HepG2 (cell line): ENCODE measurements at regions not wholly inside any gene's neighbourhood (a gene's known extent, or its start where the extent isn't known, plus 50 kb on each side); places are given as distances from the start of the nearest gene placed in this dataset.

Experiments used
- GATA4 ChIP-seq: sonication (generic); IDR thresholded peaks from 2 replicates; pipeline ENCODE4 v1.6.1; 2016; ENCODE audit warnings: antibody characterized with exemption, low read depth, borderline replicate concordance
- KLF12 ChIP-seq: sonication (generic); formaldehyde crosslinking; IDR thresholded peaks from 2 replicates; pipeline ENCODE4 v1.4.0; 2020; ENCODE audit warnings: missing genetic modification reagents, borderline replicate concordance
- POLR2A ChIP-seq, 2 experiments: IDR thresholded peaks; 2 replicates each; pipeline ENCODE4 v1.6.1; 2011; ENCODE audit warnings: low read depth in 2 of 2, low read length in 2 of 2, mild to moderate bottlenecking in 1 of 2, moderate library complexity in 1 of 2; ENCODE audit not compliant: insufficient read depth in 1 of 2
- TGIF2 ChIP-seq: IDR thresholded peaks from 2 replicates; pipeline ENCODE4 v1.6.1; 2016; ENCODE audit warnings: control low read depth, missing compliant biosample characterization
- ZIK1 ChIP-seq: sonication (generic); formaldehyde crosslinking; IDR thresholded peaks from 2 replicates; pipeline ENCODE4 v1.5.0; 2020; ENCODE audit warnings: mild to moderate bottlenecking, low read depth, missing genetic modification reagents, borderline replicate concordance
- ZNF350 ChIP-seq: sonication (generic); formaldehyde crosslinking; IDR thresholded peaks from 2 replicates; pipeline ENCODE4 v1.4.0; 2020; ENCODE audit warnings: mild to moderate bottlenecking, low read depth, missing genetic modification reagents, borderline replicate concordance
- TF ChIP-seq, protein P1 (sequence below): sonication (generic); formaldehyde crosslinking; IDR thresholded peaks from 2 replicates; pipeline ENCODE4 v1.5.0; 2020; ENCODE audit warnings: mild to moderate bottlenecking, missing genetic modification reagents, moderate library complexity
- TF ChIP-seq, protein P2 (sequence below): IDR thresholded peaks from 2 replicates; pipeline ENCODE4 v1.6.1; 2016; ENCODE audit warnings: control low read depth

DNA sequence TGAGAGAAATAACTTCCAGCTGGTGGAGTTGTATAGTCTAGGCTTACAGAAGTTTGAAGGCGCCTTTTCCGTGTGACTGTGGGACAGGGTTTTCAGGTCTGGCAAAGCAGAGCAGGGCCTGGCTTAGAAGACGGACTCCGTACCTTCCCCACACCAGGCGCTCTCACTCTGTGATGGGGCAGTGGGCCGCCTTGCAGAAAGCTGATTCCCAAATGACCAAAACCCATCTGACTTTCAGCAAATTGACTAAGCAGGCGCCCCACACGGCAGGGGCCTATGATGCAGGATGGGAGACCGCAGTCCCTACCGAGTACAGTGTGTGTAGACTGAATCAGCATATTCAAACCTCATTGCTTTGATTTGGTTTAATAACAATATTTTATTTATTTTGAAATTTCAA, 85.8 kb upstream of the TMEM45B start:
- TF ChIP-seq, protein P1, sequence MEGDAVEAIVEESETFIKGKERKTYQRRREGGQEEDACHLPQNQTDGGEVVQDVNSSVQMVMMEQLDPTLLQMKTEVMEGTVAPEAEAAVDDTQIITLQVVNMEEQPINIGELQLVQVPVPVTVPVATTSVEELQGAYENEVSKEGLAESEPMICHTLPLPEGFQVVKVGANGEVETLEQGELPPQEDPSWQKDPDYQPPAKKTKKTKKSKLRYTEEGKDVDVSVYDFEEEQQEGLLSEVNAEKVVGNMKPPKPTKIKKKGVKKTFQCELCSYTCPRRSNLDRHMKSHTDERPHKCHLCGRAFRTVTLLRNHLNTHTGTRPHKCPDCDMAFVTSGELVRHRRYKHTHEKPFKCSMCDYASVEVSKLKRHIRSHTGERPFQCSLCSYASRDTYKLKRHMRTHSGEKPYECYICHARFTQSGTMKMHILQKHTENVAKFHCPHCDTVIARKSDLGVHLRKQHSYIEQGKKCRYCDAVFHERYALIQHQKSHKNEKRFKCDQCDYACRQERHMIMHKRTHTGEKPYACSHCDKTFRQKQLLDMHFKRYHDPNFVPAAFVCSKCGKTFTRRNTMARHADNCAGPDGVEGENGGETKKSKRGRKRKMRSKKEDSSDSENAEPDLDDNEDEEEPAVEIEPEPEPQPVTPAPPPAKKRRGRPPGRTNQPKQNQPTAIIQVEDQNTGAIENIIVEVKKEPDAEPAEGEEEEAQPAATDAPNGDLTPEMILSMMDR: no peak
- TF ChIP-seq KLF12 (no peak), ZNF350 (CRISPR knock-in tag) (no peak), POLR2A (IDR thresholded peaks at IDR 0.05; ENCODE audit: insufficient read depth in 1 of 2, low read depth in 2 of 2, low read length in 2 of 2) (no peak), TGIF2 (CRISPR knock-in tag) (no peak), GATA4 (no peak), ZIK1 (CRISPR knock-in tag) (no peak)
- TF ChIP-seq, protein P2, sequence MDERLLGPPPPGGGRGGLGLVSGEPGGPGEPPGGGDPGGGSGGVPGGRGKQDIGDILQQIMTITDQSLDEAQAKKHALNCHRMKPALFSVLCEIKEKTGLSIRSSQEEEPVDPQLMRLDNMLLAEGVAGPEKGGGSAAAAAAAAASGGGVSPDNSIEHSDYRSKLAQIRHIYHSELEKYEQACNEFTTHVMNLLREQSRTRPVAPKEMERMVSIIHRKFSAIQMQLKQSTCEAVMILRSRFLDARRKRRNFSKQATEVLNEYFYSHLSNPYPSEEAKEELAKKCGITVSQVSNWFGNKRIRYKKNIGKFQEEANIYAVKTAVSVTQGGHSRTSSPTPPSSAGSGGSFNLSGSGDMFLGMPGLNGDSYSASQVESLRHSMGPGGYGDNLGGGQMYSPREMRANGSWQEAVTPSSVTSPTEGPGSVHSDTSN (CRISPR knock-in tag): no peak
